Thoracic aorta (tissue), 2 donors: ENCODE measurements at regions not wholly inside any gene's neighbourhood (a gene's known extent, or its start where the extent isn't known, plus 50 kb on each side); places are given as distances from the start of the nearest gene placed in this dataset.

Source experiments
- ATAC-seq: fragments of 150-250 bp; one replicate; pipeline ENCODE4 v1.8.0; 2017; ENCODE audit warnings: low read depth; ENCODE audit not compliant: insufficient number of reproducible peaks, low FRiP score
- DNase-seq: peaks from one replicate; pipeline ENCODE4 v3.0.0-alpha.2; 2020; ENCODE audit warnings: low spot score
- H3K27ac ChIP-seq, 2 donors: fragments of 200-600 bp; sonication (generic); 1 replicate in 1 of 2; 2 replicates in 1 of 2; pipeline ENCODE4 v1.5.1; 2016; ENCODE audit warnings: mild to moderate bottlenecking in 2 of 2, moderate library complexity in 2 of 2
- H3K27me3 ChIP-seq: fragments of 200-600 bp; sonication (generic); replicated peaks from 2 replicates; pipeline ENCODE4 v1.6.0; 2016; ENCODE audit warnings: mild to moderate bottlenecking; ENCODE audit not compliant: insufficient read depth
- H3K36me3 ChIP-seq: fragments of 200-600 bp; sonication (generic); one replicate; pipeline ENCODE4 v1.5.1; 2016
- H3K4me1 ChIP-seq, 2 donors: fragments of 200-600 bp; sonication (generic); 1 replicate in 1 of 2; 2 replicates in 1 of 2; pipeline versions ENCODE4 v1.5.1 to v1.6.0; 2016; ENCODE audit warnings: low read depth in 2 of 2, mild to moderate bottlenecking in 1 of 2; ENCODE audit not compliant: control insufficient read depth in 1 of 2
- H3K4me3 ChIP-seq: fragments of 200-600 bp; sonication (generic); 2 replicates; pipeline ENCODE4 v1.5.1; 2016; ENCODE audit warnings: mild to moderate bottlenecking
- H3K9me3 ChIP-seq: fragments of 200-600 bp; sonication (generic); 2 replicates; pipeline ENCODE4 v1.5.1; 2016
- TF ChIP-seq, protein P1 (sequence below): fragments of 200-600 bp; sonication (generic); IDR thresholded peaks from one replicate; pipeline ENCODE4 v1.5.1; 2019; ENCODE audit warnings: antibody characterized with exemption

DNA sequence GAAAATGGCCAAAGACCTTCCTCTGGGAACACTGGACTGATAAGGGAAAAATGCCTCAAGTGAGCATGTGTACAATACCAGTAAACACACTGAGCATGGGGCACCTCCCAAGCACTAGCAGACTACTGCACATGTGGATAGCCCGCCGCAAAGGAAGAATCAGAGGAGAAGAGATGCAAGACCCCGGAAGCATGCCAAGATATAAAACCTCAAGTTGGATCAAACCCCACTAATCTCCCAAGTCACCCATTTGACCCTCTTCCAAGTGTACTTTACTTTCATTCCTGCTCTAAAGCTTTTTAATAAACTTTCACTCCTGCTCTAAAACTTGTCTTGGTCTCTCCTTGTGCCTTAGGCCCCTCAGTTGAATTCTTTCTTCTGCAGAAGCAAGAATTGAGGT, 121.1 kb upstream of the PLAAT1 start:
- no peaks in the 10 kb centered on the region for H3K4me1 ChIP-seq
- no peak overlapping the region for H3K4me3 ChIP-seq
- no peaks in the 10 kb centered on the region for H3K27me3 ChIP-seq
- no peaks in the 10 kb centered on the region for H3K36me3 ChIP-seq
- no peaks in the 10 kb centered on the region for H3K9me3 ChIP-seq
- ATAC-seq (no peak), DNase-seq (no peak)
- no peak overlapping the region for H3K27ac ChIP-seq
- TF ChIP-seq, protein P1, sequence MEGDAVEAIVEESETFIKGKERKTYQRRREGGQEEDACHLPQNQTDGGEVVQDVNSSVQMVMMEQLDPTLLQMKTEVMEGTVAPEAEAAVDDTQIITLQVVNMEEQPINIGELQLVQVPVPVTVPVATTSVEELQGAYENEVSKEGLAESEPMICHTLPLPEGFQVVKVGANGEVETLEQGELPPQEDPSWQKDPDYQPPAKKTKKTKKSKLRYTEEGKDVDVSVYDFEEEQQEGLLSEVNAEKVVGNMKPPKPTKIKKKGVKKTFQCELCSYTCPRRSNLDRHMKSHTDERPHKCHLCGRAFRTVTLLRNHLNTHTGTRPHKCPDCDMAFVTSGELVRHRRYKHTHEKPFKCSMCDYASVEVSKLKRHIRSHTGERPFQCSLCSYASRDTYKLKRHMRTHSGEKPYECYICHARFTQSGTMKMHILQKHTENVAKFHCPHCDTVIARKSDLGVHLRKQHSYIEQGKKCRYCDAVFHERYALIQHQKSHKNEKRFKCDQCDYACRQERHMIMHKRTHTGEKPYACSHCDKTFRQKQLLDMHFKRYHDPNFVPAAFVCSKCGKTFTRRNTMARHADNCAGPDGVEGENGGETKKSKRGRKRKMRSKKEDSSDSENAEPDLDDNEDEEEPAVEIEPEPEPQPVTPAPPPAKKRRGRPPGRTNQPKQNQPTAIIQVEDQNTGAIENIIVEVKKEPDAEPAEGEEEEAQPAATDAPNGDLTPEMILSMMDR: no peak

DNA sequence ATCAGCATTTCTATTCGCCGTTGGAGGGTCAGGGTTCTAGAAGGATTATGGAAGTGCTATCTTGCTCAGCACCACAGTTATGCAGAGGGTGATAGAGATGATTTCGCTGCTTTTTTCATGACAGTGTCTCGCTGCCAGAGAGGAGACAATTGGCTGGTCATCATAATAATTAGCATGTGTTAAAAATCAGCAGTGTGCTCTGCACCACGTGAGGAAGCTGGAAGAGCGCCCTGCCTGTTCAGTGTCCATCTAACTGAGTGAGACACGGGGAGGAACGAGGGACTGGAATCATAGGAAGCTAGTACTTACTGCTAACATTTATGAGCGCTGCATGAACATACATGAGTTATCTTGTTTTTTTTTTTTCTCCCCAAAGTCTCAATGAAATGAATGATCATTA, 116.2 kb upstream of the PLAAT1 start:
- DNase-seq: no peak
- Histone ChIP-seq H3K4me1 (no peaks in the 10 kb centered on the region), H3K36me3 (no peaks in the 10 kb centered on the region), H3K9me3 (no peaks in the 10 kb centered on the region), H3K27me3 (no peaks in the 10 kb centered on the region), H3K27ac (no peak overlapping the region), H3K4me3 (no peak overlapping the region)
- TF ChIP-seq, protein P1: no peak
- ATAC-seq: no peak

DNA sequence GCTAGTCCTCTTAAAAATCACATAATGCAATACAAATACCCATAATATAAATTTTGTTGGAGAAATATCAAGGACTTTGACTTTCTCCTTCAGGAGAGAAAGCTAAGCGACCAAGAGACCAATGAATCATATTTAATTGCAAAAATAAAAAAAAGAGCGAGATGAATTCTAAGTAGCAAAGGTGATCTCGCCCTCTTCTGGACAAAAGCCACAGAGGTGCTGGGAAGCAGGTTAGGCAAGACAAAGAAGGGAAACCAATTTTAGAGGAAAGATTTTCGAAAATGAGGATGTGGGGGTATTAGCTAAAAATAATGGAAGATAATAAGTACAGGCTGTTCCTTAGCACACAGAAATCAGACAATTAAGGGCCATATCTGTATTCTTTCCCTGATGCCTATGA, 111.4 kb upstream of the PLAAT1 start:
- H3K4me1 ChIP-seq: no peaks in the 10 kb centered on the region
- H3K4me3 ChIP-seq: no peak overlapping the region
- H3K36me3 ChIP-seq: no peaks in the 10 kb centered on the region
- no peak for ATAC-seq
- no peaks in the 10 kb centered on the region for H3K27me3 ChIP-seq
- H3K27ac ChIP-seq: no peak overlapping the region
- no peak for DNase-seq
- H3K9me3 ChIP-seq: no peaks in the 10 kb centered on the region
- TF ChIP-seq, protein P1: no peak

DNA sequence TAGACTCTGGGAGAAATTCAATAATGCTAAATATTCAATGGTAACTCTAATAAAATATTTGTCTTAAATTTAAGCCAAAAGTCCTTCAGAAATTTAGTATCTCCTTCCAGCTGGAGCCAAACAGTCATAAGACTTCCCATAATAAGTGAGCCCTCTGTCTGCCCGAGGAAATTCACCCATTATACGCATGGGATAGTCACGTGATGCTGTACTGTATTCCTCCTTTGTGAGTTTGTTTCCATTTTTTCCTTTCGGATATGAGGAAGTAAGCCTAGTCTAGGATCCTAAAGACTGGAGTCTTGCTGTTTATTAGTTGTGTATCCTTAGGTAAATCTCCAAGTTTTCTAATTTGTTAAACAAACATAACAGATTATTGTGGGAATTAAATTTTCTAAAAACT, 110.4 kb upstream of the PLAAT1 start:
- DNase-seq: no peak
- no peak for ATAC-seq

DNA sequence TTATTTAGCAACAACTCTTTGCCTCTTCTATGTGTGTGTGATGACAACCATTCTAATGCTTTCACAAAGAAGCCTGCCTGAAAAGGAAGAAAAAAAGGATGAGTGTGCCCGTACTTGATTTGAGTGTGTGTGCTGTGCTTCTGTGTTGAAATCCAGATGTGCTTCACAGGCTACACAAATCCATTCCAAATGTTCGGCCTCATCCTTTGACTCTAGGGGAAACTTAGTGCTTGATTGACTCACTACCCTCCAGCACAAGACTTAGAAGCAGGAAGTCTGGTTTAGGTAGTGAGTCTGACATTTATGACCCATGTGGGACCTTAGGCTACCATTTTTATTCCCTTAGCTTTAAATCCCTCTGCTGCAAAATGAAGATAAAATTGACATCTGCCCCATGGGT, 108.8 kb upstream of the PLAAT1 start:
- no peak for DNase-seq
- ATAC-seq: no peak
- Histone ChIP-seq H3K4me3 (no peak overlapping the region), H3K36me3 (no peaks in the 10 kb centered on the region), H3K27ac (no peak overlapping the region), H3K27me3 (no peaks in the 10 kb centered on the region), H3K4me1 (no peaks in the 10 kb centered on the region), H3K9me3 (no peaks in the 10 kb centered on the region)
- TF ChIP-seq, protein P1: no peak

More for the DNA sequence above, 110.4 kb upstream of the PLAAT1 start:
- no peak overlapping the region for H3K27ac ChIP-seq
- H3K36me3 ChIP-seq: no peaks in the 10 kb centered on the region
- H3K4me3 ChIP-seq: no peak overlapping the region
- no peaks in the 10 kb centered on the region for H3K27me3 ChIP-seq
- no peaks in the 10 kb centered on the region for H3K4me1 ChIP-seq
- no peaks in the 10 kb centered on the region for H3K9me3 ChIP-seq
- TF ChIP-seq, protein P1: no peak
